Neuronal stem cell (in vitro differentiated cells): ENCODE measurements at regions not wholly inside any gene's neighbourhood (a gene's known extent, or its start where the extent isn't known, plus 50 kb on each side); places are given as distances from the start of the nearest gene placed in this dataset.

Source experiments
- DNase-seq: peaks from one replicate; pipeline ENCODE4 v3.0.0-alpha.2; 2013; ENCODE audit warnings: low spot score
- H2AFZ ChIP-seq: one replicate; pipeline ENCODE4 v1.6.1; 2013; ENCODE audit warnings: mild to moderate bottlenecking, low read length, inconsistent platforms
- H2AK5ac ChIP-seq: 2 replicates; pipeline ENCODE4 v1.6.1; 2013; ENCODE audit warnings: low read depth, mild to moderate bottlenecking, inconsistent platforms, low read length, moderate library complexity, mixed read lengths
- H2BK120ac ChIP-seq: 2 replicates; pipeline ENCODE4 v1.6.1; 2013; ENCODE audit warnings: low read depth, mild to moderate bottlenecking, inconsistent platforms, low read length, moderate library complexity, mixed read lengths
- H2BK12ac ChIP-seq: one replicate; pipeline ENCODE4 v1.6.1; 2013; ENCODE audit warnings: low read length, inconsistent platforms
- H2BK15ac ChIP-seq: 2 replicates; pipeline ENCODE4 v1.6.1; 2013; ENCODE audit warnings: mild to moderate bottlenecking, low read length, inconsistent platforms, mixed read lengths
- H2BK5ac ChIP-seq: one replicate; pipeline ENCODE4 v1.6.1; 2013; ENCODE audit warnings: inconsistent platforms, mild to moderate bottlenecking, low read length, moderate library complexity
- H3K14ac ChIP-seq: one replicate; pipeline ENCODE4 v1.6.1; 2013; ENCODE audit warnings: low read length, inconsistent platforms
- H3K18ac ChIP-seq: 2 replicates; pipeline ENCODE4 v1.6.1; 2013; ENCODE audit warnings: low read length, inconsistent platforms
- H3K23ac ChIP-seq: 2 replicates; pipeline ENCODE4 v1.6.1; 2013; ENCODE audit warnings: low read depth, mild to moderate bottlenecking, mixed read lengths, low read length, inconsistent platforms; ENCODE audit not compliant: poor library complexity
- H3K27ac ChIP-seq: replicated peaks from 3 replicates; pipeline ENCODE4 v1.5.1; 2013; ENCODE audit warnings: low read length, inconsistent platforms
- H3K27me3 ChIP-seq, 3 experiments: 2 replicates each; pipeline ENCODE4 v1.6.1; 2013; ENCODE audit warnings: low read length in 3 of 3, mild to moderate bottlenecking in 2 of 3, inconsistent platforms in 1 of 3, low read depth in 1 of 3, mixed read lengths in 1 of 3, moderate library complexity in 1 of 3; ENCODE audit not compliant: control insufficient read depth in 3 of 3, insufficient read depth in 3 of 3
- H3K36me3 ChIP-seq, 2 donors: replicated peaks in 1 of 2; 2 replicates each; pipeline ENCODE4 v1.6.1; 2013; ENCODE audit warnings: low read length in 2 of 2; ENCODE audit not compliant: control insufficient read depth in 2 of 2, insufficient read depth in 2 of 2
- H3K4ac ChIP-seq: 2 replicates; pipeline ENCODE4 v1.6.1; 2013; ENCODE audit warnings: inconsistent platforms, mild to moderate bottlenecking, low read length, moderate library complexity
- H3K4me1 ChIP-seq, 2 donors: 1 replicate in 1 of 2; 2 replicates in 1 of 2; pipeline ENCODE4 v1.6.1; 2013; ENCODE audit warnings: low read length in 2 of 2, low read depth in 1 of 2; ENCODE audit not compliant: control insufficient read depth in 2 of 2, insufficient read depth in 1 of 2
- H3K4me2 ChIP-seq: one replicate; pipeline ENCODE4 v1.6.1; 2013; ENCODE audit warnings: mild to moderate bottlenecking, low read length, inconsistent platforms; ENCODE audit not compliant: insufficient read depth, poor library complexity, severe bottlenecking
- H3K4me3 ChIP-seq, 2 donors: 2 replicates each; pipeline ENCODE4 v1.5.1; 2013; ENCODE audit warnings: low read length in 2 of 2, mild to moderate bottlenecking in 2 of 2, inconsistent platforms in 1 of 2, moderate library complexity in 1 of 2
- H3K79me1 ChIP-seq: one replicate; pipeline ENCODE4 v1.6.1; 2013; ENCODE audit warnings: low read depth, mild to moderate bottlenecking, inconsistent platforms, low read length, moderate library complexity
- H3K9ac ChIP-seq: one replicate; pipeline ENCODE4 v1.6.1; 2013; ENCODE audit warnings: mild to moderate bottlenecking, low read depth, low read length, inconsistent platforms; ENCODE audit not compliant: poor library complexity
- H3K9me3 ChIP-seq, 2 donors: replicated peaks in 1 of 2; 2 replicates each; pipeline versions ENCODE3 to v1.6.1; 2013; ENCODE audit warnings: low read length in 2 of 2, mild to moderate bottlenecking in 2 of 2, inconsistent platforms in 1 of 2, low read depth in 1 of 2, mixed read lengths in 1 of 2, moderate library complexity in 1 of 2; ENCODE audit not compliant: control insufficient read depth in 2 of 2, insufficient read depth in 1 of 2
- H4K8ac ChIP-seq: one replicate; pipeline ENCODE4 v1.6.1; 2013; ENCODE audit warnings: low read depth, mild to moderate bottlenecking, inconsistent platforms, low read length, moderate library complexity
- H4K91ac ChIP-seq: one replicate; pipeline ENCODE4 v1.6.1; 2013; ENCODE audit warnings: low read length, low read depth, mild to moderate bottlenecking, inconsistent platforms; ENCODE audit not compliant: poor library complexity
- WGBS, 2 donors: extraction: QIAGEN DNeasy Blood & Tissue Kit; methylation state at CpG; one replicate each; pipeline ENCODE4 v1.1.7; 2013; ENCODE audit warnings: missing lambda C conversion rate in 2 of 2, mixed read lengths in 1 of 2; ENCODE audit not compliant: insufficient read length in 2 of 2, insufficient replicate concordance in 1 of 2; ENCODE audit errors: extremely low coverage in 2 of 2; 5-methylcytosine and 5-hydroxymethylcytosine counted together

DNA sequence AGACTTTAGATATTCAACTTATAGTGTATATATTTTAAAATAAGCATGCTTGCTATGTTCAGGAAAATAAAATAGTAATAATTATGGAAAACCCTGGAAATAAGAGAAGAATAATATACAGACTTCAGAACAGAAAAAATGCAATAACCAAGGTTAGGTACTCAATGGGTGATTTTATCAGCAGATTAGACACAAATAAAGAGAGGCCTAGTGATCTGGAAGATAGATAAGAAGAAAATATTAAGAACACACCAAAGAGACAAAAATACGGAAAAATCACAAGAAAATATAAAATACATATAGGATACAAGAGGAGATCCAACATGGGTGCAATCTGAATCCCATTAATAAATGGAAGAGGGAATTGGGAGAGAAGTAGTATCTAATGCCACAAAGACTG is 1348.5 kb upstream of the WWC1 start:
- WGBS, 2 donors: no CpG with 5 or more reads among the region's 1 CpG
- Histone ChIP-seq H3K9ac (no peak overlapping the region), H2AK5ac (no peak overlapping the region), H2BK15ac (no peak overlapping the region), H2BK120ac (no peak overlapping the region), H3K4me2 (no peak overlapping the region), H3K23ac (no peak overlapping the region), H2BK12ac (no peak overlapping the region), H4K8ac (no peak overlapping the region), H2AFZ (no peak overlapping the region), H3K4ac (no peak overlapping the region), H3K9me3 (peaks cover 0 to 14% of the 10 kb centered on the region in 2 donors), H3K36me3 (no peaks in the 10 kb centered on the region), H2BK5ac (no peak overlapping the region), H3K18ac (no peak overlapping the region), H3K4me1 (no peaks in the 10 kb centered on the region), H3K27me3 (no peaks in the 10 kb centered on the region), H4K91ac (no peak overlapping the region), H3K79me1 (no peaks in the 10 kb centered on the region), H3K14ac (no peak overlapping the region), H3K4me3 (no peak overlapping the region), H3K27ac (no peak overlapping the region)
- DNase-seq: no peak

DNA sequence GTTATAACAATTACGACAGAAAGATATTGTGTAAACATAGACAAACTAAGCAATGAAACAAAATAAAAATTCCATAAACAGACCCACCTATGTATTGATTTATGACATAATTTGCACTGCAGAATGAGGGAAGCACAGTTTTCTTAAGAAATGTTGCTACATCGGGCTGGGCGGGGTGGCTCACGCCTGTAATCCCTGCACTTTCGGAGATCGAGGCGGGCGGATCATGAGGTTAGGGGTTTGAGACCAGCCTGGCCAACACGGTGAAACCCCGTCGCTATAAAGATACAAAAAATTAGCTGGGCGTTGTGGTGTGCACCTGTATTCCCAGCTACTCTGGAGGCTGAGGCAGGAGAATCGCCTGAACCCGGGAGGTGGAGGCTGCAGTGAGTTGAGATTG is 1344.4 kb upstream of the WWC1 start:
- H2BK120ac ChIP-seq: no peak overlapping the region
- no peak overlapping the region for H3K4me2 ChIP-seq
- no peak overlapping the region for H3K4me3 ChIP-seq
- H3K18ac ChIP-seq: no peak overlapping the region
- no peak for DNase-seq
- no peaks in the 10 kb centered on the region for H3K79me1 ChIP-seq
- WGBS, 2 donors: no CpG with 5 or more reads among the region's 14 CpGs
- H2BK15ac ChIP-seq: no peak overlapping the region
- H4K8ac ChIP-seq: no peak overlapping the region
- no peak overlapping the region for H2AFZ ChIP-seq
- H3K4me1 ChIP-seq: peaks cover 0 to 1% of the 10 kb centered on the region in 2 donors
- no peaks in the 10 kb centered on the region for H3K27me3 ChIP-seq
- no peaks in the 10 kb centered on the region for H3K36me3 ChIP-seq
- H4K91ac ChIP-seq: no peak overlapping the region
- no peak overlapping the region for H2BK12ac ChIP-seq
- H3K9me3 ChIP-seq: peaks cover 0 to 14% of the 10 kb centered on the region in 2 donors
- no peak overlapping the region for H3K14ac ChIP-seq
- no peak overlapping the region for H3K4ac ChIP-seq
- no peak overlapping the region for H3K23ac ChIP-seq
- H3K9ac ChIP-seq: no peak overlapping the region
- H3K27ac ChIP-seq: no peak overlapping the region
- H2BK5ac ChIP-seq: no peak overlapping the region
- no peak overlapping the region for H2AK5ac ChIP-seq

GRCh38 chr5:166948679-166949078 is 1342.8 kb upstream of the WWC1 start:
- Histone ChIP-seq H2BK120ac (no peak overlapping the region), H2BK12ac (no peak overlapping the region), H3K27ac (no peak overlapping the region), H3K4ac (no peak overlapping the region), H3K36me3 (no peaks in the 10 kb centered on the region), H3K9ac (no peak overlapping the region), H2AFZ (no peak overlapping the region), H3K9me3 (no peaks in the 10 kb centered on the region), H3K18ac (no peak overlapping the region), H3K27me3 (no peaks in the 10 kb centered on the region), H2AK5ac (no peak overlapping the region), H4K8ac (no peak overlapping the region), H2BK15ac (no peak overlapping the region), H3K4me1 (peaks cover 0 to 3% of the 10 kb centered on the region in 2 donors), H3K14ac (no peak overlapping the region), H3K4me2 (no peak overlapping the region), H2BK5ac (no peak overlapping the region), H4K91ac (no peak overlapping the region), H3K4me3 (no peak overlapping the region), H3K79me1 (no peaks in the 10 kb centered on the region), H3K23ac (no peak overlapping the region)
- no peak for DNase-seq
- 100% methylated on average over 1 of the region's 3 CpGs for WGBS, 2 donors

DNA sequence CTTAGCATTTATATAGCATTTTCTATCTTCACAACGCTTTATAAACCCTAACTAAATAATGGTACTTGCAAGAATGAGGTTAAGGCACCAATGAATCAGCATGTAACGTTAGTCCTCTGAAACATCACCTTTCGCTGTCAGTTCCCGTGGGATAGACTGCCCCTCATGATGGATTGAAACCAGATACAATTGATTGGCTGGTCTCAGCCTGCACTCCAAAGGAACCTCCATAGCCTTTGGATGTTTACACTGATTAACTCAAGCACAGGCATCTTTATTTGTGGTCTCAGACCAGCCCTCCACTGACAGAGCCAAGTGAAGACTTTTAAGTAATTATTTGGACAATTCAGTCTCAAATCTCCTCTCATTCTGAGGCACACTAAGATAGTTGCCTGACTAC is 1339.4 kb upstream of the WWC1 start:
- Histone ChIP-seq H4K91ac (no peak overlapping the region), H3K79me1 (no peaks in the 10 kb centered on the region), H2AFZ (no peak overlapping the region), H3K4me2 (no peak overlapping the region), H2AK5ac (no peak overlapping the region), H3K23ac (no peak overlapping the region), H3K36me3 (no peaks in the 10 kb centered on the region), H4K8ac (no peak overlapping the region), H3K4me3 (no peak overlapping the region), H3K4me1 (peaks cover 0 to 4% of the 10 kb centered on the region in 2 donors), H3K9me3 (no peaks in the 10 kb centered on the region), H3K14ac (no peak overlapping the region), H3K4ac (no peak overlapping the region), H3K27me3 (no peaks in the 10 kb centered on the region), H3K27ac (no peak overlapping the region), H2BK5ac (no peak overlapping the region), H2BK15ac (no peak overlapping the region), H2BK120ac (no peak overlapping the region), H2BK12ac (no peak overlapping the region), H3K9ac (no peak overlapping the region), H3K18ac (no peak overlapping the region)
- no CpG with 5 or more reads among the region's 4 CpGs for WGBS, 2 donors
- DNase-seq: no peak
